GM12875 (cell line): ENCODE measurements at regions not wholly inside any gene's neighbourhood (a gene's known extent, or its start where the extent isn't known, plus 50 kb on each side); places are given as distances from the start of the nearest gene placed in this dataset.

Experiments
- H3K4me3 ChIP-seq: one replicate; pipeline ENCODE4 v1.5.1; 2011; ENCODE audit warnings: low read depth, low read length, control low read depth
- TF ChIP-seq, protein P1 (sequence below): IDR thresholded peaks from 2 replicates; pipeline ENCODE4 v1.5.1; 2011; ENCODE audit warnings: low read depth, mild to moderate bottlenecking, control low read depth, inconsistent platforms, low read length, moderate library complexity, borderline replicate concordance; ENCODE audit not compliant: insufficient read depth

DNA sequence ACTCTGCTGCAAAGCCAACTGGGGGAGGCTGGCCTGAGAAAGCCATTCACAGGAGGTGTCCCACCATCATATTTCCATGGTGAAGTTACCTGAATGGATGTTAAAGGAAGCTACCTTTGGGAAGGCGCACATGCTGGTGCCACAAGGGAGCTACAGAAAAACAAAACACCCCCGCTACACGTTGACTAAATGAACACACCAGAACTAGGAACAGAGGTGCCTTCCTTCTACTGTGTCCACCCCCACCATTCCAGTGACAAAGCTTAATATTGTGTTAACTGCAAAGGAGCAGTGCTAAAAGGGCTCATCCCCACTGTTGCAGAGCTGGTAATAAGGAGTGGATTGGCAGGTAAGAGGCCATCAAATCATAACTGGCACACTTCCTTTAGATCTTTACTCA lies 420.0 kb upstream of the PODXL start:
- TF ChIP-seq, protein P1, sequence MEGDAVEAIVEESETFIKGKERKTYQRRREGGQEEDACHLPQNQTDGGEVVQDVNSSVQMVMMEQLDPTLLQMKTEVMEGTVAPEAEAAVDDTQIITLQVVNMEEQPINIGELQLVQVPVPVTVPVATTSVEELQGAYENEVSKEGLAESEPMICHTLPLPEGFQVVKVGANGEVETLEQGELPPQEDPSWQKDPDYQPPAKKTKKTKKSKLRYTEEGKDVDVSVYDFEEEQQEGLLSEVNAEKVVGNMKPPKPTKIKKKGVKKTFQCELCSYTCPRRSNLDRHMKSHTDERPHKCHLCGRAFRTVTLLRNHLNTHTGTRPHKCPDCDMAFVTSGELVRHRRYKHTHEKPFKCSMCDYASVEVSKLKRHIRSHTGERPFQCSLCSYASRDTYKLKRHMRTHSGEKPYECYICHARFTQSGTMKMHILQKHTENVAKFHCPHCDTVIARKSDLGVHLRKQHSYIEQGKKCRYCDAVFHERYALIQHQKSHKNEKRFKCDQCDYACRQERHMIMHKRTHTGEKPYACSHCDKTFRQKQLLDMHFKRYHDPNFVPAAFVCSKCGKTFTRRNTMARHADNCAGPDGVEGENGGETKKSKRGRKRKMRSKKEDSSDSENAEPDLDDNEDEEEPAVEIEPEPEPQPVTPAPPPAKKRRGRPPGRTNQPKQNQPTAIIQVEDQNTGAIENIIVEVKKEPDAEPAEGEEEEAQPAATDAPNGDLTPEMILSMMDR: no peak
- no peak overlapping the region for H3K4me3 ChIP-seq

DNA sequence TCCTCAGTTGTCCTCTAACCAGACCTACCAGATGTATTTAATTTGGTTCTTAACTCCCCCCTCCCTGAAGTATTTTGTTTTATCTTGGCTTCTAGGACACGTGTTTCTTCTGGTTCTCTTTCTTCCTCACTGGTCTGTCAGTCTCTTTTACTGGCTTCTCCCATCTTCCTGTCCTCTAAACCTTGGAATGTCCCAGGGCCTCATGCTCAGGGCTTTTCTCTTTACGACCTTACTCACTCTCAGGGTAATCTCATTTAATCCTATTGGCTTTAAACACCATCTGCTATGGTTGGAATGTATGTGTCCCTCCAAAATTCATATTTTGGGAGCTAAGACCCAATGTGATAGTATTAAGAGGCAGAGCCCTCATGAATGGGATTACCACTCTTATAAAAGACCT lies 418.2 kb upstream of the PODXL start:
- TF ChIP-seq, protein P1: no peak

DNA sequence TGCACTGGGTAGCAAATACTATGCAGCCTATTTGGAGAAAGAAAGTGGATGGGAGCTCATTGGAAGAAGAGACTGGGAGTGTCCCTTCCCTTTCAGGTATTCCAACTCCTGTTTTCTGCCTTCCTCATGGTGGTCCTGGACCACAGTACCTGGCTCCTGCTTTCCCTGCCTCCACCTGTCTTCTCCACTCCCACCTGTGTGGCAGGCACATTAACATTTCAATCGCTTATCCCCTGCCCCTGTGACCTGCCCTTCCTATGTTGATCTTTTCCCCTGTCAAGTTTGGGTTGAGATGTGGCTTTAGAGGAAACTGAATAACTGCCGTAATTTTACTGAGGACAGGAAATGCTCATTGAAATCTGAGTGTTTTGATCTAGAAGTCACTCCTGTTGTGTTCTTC lies 415.8 kb upstream of the PODXL start:
- TF ChIP-seq, protein P1: no peak
- no peak overlapping the region for H3K4me3 ChIP-seq

More for the DNA sequence above, 418.2 kb upstream of the PODXL start:
- no peak overlapping the region for H3K4me3 ChIP-seq

DNA sequence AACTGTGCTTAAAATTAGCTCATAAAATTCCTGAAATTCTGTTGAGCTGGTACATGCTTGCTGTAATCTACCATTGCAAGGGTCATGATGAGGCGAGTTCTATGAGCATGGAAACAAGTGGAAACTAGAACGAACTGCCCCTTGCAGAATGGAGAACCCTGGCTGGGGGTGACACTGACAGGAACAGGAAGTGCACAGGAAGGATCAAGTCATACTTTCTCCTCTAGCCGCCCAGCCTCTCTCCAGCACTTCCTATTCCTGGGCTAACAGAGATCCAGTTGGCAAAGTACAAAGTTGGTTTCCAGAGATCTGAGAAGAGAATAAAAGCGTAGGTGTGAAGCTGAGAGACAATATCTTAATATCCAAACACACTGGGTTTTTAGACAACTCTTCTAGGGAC lies 414.2 kb upstream of the PODXL start:
- no peak overlapping the region for H3K4me3 ChIP-seq
- TF ChIP-seq, protein P1: no peak

DNA sequence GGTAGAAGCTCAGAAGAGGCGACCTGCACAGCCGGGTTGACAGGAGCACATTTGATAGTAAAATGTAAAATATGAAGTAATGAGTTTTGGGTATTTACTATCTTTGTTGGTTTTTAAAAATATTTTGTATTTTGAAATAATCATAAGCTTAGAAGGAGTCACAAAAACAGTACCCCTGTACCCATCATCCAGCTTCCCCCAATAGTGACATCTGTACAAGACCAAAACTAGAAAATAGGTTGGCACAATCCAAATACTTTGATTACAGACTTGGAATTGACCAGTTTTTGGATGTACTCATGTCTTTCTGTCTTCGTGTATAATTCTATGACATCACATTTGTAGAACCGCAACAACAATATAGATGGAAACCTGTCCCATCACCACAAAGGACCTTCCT lies 413.1 kb upstream of the PODXL start:
- H3K4me3 ChIP-seq: no peak overlapping the region
- TF ChIP-seq, protein P1: no peak

DNA sequence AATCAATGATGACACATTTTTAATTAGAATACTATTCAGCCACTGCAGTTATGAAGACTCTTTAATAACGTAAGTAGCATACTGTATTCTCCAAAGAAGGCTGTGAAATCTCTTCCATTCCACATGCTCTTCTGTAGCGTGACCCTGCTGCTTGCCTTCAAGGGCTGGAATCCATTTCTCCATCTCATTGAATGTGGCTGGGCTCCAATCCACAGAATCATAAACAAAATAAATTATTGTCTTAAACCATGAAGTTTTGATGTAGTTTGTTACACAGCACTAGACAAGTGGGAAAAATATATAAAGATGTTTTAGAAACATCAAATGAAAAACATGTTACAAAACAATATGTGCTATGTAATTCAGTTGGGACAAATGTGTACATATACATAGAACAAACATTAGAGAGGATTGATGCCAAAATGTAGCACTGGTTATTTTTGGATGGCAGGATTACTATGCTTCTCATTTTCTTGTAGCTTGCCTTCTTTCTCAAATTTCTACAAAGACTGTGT lies 410.8 kb upstream of the PODXL start:
- TF ChIP-seq, protein P1: no peak

DNA sequence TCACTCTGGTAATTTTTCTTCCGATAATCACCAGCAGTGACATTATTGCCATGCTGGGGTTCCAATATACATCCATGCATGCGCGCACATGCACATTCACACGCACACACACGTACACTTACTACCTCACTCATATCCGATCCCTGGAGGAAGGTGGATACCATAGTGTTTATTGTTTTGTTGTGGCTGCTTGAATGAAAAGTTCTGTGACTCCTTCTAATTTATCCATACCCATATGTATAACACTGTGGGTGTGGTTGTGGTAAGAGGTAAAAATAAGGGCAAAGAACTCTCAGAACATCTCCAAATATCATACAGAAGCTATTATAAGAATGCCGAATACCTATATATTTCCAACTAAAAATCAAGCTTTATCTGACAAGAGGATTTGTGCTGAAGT lies 407.8 kb upstream of the PODXL start:
- TF ChIP-seq, protein P1: no peak
- no peak overlapping the region for H3K4me3 ChIP-seq

More for the DNA sequence above, 410.8 kb upstream of the PODXL start:
- no peak overlapping the region for H3K4me3 ChIP-seq
